ENCODE measurements at regions not wholly inside any gene's neighbourhood (a gene's known extent, or its start where the extent isn't known, plus 50 kb on each side); places are given as distances from the start of the nearest gene placed in this dataset.
A peak's percentile ranks its signal among the peaks of the same experiment; 100 is the strongest.

- TF ChIP-seq, protein P1, sequence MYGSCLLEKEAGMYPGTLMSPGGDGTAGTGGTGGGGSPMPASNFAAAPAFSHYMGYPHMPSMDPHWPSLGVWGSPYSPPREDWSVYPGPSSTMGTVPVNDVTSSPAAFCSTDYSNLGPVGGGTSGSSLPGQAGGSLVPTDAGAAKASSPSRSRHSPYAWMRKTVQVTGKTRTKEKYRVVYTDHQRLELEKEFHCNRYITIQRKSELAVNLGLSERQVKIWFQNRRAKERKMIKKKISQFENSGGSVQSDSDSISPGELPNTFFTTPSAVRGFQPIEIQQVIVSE (CRISPR knock-in tag; IDR thresholded peaks at IDR 0.05; ENCODE audit: borderline replicate concordance) = no peak
- TF ChIP-seq GABPB1 (CRISPR knock-in tag; IDR thresholded peaks at IDR 0.05) (no peak), TEAD1 (CRISPR knock-in tag; IDR thresholded peaks at IDR 0.05) (no peak), E2F4 (CRISPR knock-in tag; IDR thresholded peaks at IDR 0.05; ENCODE audit: borderline replicate concordance, low read depth) (no peak), USF2 (CRISPR knock-in tag; IDR thresholded peaks at IDR 0.05) (peak; percentile 71), ZNF423 (CRISPR knock-in tag; IDR thresholded peaks at IDR 0.05) (no peak), ZNF121 (CRISPR knock-in tag; IDR thresholded peaks at IDR 0.05) (no peak)
Observed at GRCh38 chr2:176961775-176962619, 250.6 kb upstream of the HNRNPA3 start (continued).

DNA sequence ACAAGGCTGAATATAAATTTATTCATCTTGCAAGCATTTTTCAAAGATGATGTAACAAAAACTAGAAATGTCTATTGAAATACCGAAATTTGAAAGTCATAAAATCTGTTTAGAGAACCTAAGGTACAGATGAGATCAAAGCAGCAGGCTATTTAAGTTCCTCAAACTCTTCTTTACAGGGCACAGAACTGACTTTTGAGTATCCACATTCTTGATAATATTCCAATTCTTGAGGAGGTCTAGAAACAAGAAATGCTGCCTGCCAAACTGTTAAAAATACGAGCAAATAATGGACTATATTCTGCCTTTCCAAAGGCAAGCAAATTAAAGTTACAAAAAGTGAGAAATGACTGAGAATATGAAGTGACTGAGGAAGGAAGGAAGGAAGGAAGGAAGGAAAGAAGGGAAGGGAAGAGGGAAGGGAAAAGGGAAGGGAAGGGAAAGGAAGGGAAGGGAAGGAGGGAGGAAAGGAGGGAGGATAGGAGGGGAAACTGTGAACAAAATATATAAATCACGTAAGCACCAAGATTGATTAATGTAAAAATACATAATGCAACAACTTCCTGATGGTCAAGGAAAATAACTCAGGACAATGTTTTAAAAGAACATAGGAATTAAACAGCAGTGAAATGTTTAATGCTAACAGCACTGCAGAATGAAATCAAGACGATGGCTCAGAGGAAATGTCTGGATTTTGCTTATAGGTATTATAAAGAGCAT is 248.9 kb upstream of the HNRNPA3 start:
- ATAC-seq (no peak), DNase-seq (ENCODE audit: low spot score) (no peak)
- no peak for TF ChIP-seq HMGXB4 (CRISPR knock-in tag; IDR thresholded peaks at IDR 0.05)
- no peak for TF ChIP-seq GABPB1 (CRISPR knock-in tag; IDR thresholded peaks at IDR 0.05)
- Mint-ChIP-seq H3K36me3 (no peaks in the 10 kb centered on the region), H3K27me3 (ENCODE audit: low read depth) (no peaks in the 10 kb centered on the region), H3K4me1 (peaks cover 11% of the 10 kb centered on the region), H3K27ac (no peak overlapping the region), H3K4me3 (no peak overlapping the region), H3K9me3 (no peaks in the 10 kb centered on the region)
- POLR2A ChIA-PET = no interaction called here
- CTCF ChIA-PET = no interaction called here

DNA sequence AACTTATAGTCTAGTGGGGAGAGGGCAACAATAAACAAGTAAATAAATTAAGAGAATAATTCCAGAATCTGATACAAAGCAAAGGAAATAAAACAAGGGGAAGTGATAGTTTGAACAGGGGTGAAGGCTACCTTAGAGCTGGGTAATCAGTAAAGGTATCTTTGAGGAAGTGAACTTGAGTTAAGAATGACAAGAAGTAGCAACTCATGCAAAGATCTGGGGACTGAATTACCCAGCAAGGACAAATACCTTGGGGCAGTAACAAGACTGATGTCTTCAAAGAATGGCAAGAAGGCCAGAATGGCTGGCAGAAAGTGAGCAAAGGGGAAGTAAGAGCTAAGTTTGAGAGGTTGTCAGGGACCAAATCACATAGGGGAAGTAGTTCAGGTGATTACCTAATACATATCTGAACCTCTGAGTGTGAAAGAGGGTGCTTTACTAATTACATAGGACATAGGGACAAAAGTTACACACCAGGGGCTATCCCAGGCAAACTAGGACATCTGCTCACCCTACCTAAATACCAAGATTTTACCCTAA is 244.6 kb upstream of the HNRNPA3 start:
- TF ChIP-seq ARID4B (CRISPR knock-in tag; IDR thresholded peaks at IDR 0.05; ENCODE audit: borderline replicate concordance) (no peak), ZBTB21 (CRISPR knock-in tag; IDR thresholded peaks at IDR 0.05; ENCODE audit: borderline replicate concordance) (no peak), JUN (CRISPR knock-in tag; IDR thresholded peaks at IDR 0.05) (no peak), EMX1 (CRISPR knock-in tag; IDR thresholded peaks at IDR 0.05) (no peak), ZNF121 (CRISPR knock-in tag; IDR thresholded peaks at IDR 0.05) (no peak), TP53 (CRISPR knock-in tag; IDR thresholded peaks at IDR 0.05) (no peak), RORB (CRISPR knock-in tag; IDR thresholded peaks at IDR 0.05) (no peak)
- ATAC-seq = no peak
- no peaks in the 10 kb centered on the region for H3K36me3 Mint-ChIP-seq
- no peaks in the 10 kb centered on the region for H3K27me3 Mint-ChIP-seq (ENCODE audit: low read depth)
- H3K9me3 Mint-ChIP-seq = no peaks in the 10 kb centered on the region
- ChIA-PET CTCF (interaction anchor here (1.1 kb wide), 1 partner anchor 181 kb away, joined by 5 read pairs; no protein-coding TSS in a partner anchor), POLR2A (no interaction called here)
- no peak overlapping the region for H3K27ac Mint-ChIP-seq
- no peaks in the 10 kb centered on the region for H3K4me1 Mint-ChIP-seq
- H3K4me3 Mint-ChIP-seq = no peak overlapping the region
- no peak for DNase-seq (ENCODE audit: low spot score)

All from WTC11 (cell line).